ENCODE measurements at regions not wholly inside any gene's neighbourhood (a gene's known extent, or its start where the extent isn't known, plus 50 kb on each side); places are given as distances from the start of the nearest gene placed in this dataset.
"Not testable (repeated sequence)": the region's sequence is repeated elsewhere in the genome, so short reads cannot be mapped to it uniquely, and the experiment has no call there.

- Histone ChIP-seq H3K36me3 (replicated peaks in 1 of 2; ENCODE audit: control insufficient read depth in 1 of 2, insufficient read depth in 2 of 2, low read length in 1 of 2) (no peaks in the 10 kb centered on the region), H3K4me2 (no peak overlapping the region), H2AFZ (ENCODE audit: low read depth) (no peak overlapping the region), H3K9me3 (no peaks in the 10 kb centered on the region), H3K27me3 (ENCODE audit: insufficient read depth) (no peaks in the 10 kb centered on the region), H3K9ac (no peak overlapping the region), H3K4me1 (ENCODE audit: control insufficient read depth in 1 of 2, insufficient read depth in 2 of 2, low read depth in 1 of 2, low read length in 1 of 2) (no peaks in the 10 kb centered on the region; a peak in 1 of 4 replicates), H3K9me2 (no peaks in the 10 kb centered on the region), H3F3A (replicated peaks; ENCODE audit: insufficient read depth) (no peaks in the 10 kb centered on the region), H3K4me3 (ENCODE audit: low read depth in 2 of 2, low read length in 1 of 2) (no peak overlapping the region), H3K79me2 (ENCODE audit: insufficient read depth) (no peaks in the 10 kb centered on the region), H3K27ac (ENCODE audit: low read depth in 2 of 2, low read length in 1 of 2) (no peak overlapping the region), H4K20me1 (ENCODE audit: insufficient read depth) (no peaks in the 10 kb centered on the region)
- ChIA-PET POLR2A (no interaction called here), CTCF (interaction anchor here (0.6 kb wide), 1 partner anchor 15 kb away, joined by 3 read pairs; no protein-coding TSS in a partner anchor)
- DNase-seq: no peak
- 0% methylated on average over 2 of the region's 2 CpGs for WGBS (ENCODE audit: low lambda C conversion rate)
- no peak for TF ChIP-seq JUND (IDR thresholded peaks at IDR 0.05)
- no peak for TF ChIP-seq MEF2A (IDR thresholded peaks at IDR 0.05; ENCODE audit: borderline replicate concordance, low read depth)
These were observed 188.8 kb upstream of the SMIM30 start for GRCh38 chr7:113307147-113307546.

GRCh38 chr7:113306302-113306701 is 187.9 kb upstream of the SMIM30 start:
- no peaks in the 10 kb centered on the region for H3K79me2 ChIP-seq (ENCODE audit: insufficient read depth)
- no peaks in the 10 kb centered on the region for H3K36me3 ChIP-seq (replicated peaks in 1 of 2; ENCODE audit: control insufficient read depth in 1 of 2, insufficient read depth in 2 of 2, low read length in 1 of 2)
- H3K9me2 ChIP-seq: no peaks in the 10 kb centered on the region
- WGBS (ENCODE audit: low lambda C conversion rate): 60% methylated on average over 2 of the region's 2 CpGs
- no peaks in the 10 kb centered on the region for H4K20me1 ChIP-seq (ENCODE audit: insufficient read depth)
- no peak overlapping the region for H3K9ac ChIP-seq
- no peak for DNase-seq
- no peak for TF ChIP-seq MXI1 (IDR thresholded peaks at IDR 0.05; ENCODE audit: low read depth, low read length)
- TF ChIP-seq, protein P1, sequence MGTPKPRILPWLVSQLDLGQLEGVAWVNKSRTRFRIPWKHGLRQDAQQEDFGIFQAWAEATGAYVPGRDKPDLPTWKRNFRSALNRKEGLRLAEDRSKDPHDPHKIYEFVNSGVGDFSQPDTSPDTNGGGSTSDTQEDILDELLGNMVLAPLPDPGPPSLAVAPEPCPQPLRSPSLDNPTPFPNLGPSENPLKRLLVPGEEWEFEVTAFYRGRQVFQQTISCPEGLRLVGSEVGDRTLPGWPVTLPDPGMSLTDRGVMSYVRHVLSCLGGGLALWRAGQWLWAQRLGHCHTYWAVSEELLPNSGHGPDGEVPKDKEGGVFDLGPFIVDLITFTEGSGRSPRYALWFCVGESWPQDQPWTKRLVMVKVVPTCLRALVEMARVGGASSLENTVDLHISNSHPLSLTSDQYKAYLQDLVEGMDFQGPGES (IDR thresholded peaks at IDR 0.05; ENCODE audit: low read depth, low read length): no peak
- no peak for TF ChIP-seq FOXJ3 (CRISPR knock-in tag; IDR thresholded peaks at IDR 0.05)
- TF ChIP-seq RFX5 (IDR thresholded peaks at IDR 0.05; ENCODE audit: low read length): no peak
- TF ChIP-seq CHD2 (IDR thresholded peaks at IDR 0.05; ENCODE audit: low read length, partially characterized antibody): no peak
- no peak for TF ChIP-seq TAF1 (IDR thresholded peaks at IDR 0.05; ENCODE audit: borderline replicate concordance, low read depth, low read length)
- TF ChIP-seq RAD21 (IDR thresholded peaks at IDR 0.05; ENCODE audit: low read length): no peak
- no peak overlapping the region for H2AFZ ChIP-seq (ENCODE audit: low read depth)
- CTCF ChIA-PET: interaction anchor here (0.8 kb wide), 1 partner anchor 116 kb away, joined by 3 read pairs; no protein-coding TSS in a partner anchor
- POLR2A ChIA-PET: no interaction called here
- H3K27ac ChIP-seq (ENCODE audit: low read depth in 2 of 2, low read length in 1 of 2): no peak overlapping the region
- H3K4me1 ChIP-seq (ENCODE audit: control insufficient read depth in 1 of 2, insufficient read depth in 2 of 2, low read depth in 1 of 2, low read length in 1 of 2): no peaks in the 10 kb centered on the region; a peak in 1 of 4 replicates
- no peaks in the 10 kb centered on the region for H3K27me3 ChIP-seq (ENCODE audit: insufficient read depth)
- no peak overlapping the region for H3K4me2 ChIP-seq
- H3F3A ChIP-seq (replicated peaks; ENCODE audit: insufficient read depth): no peaks in the 10 kb centered on the region
- no peak overlapping the region for H3K4me3 ChIP-seq (ENCODE audit: low read depth in 2 of 2, low read length in 1 of 2)
- H3K9me3 ChIP-seq: no peaks in the 10 kb centered on the region

- Histone ChIP-seq H3K79me2 (ENCODE audit: insufficient read depth) (no peaks in the 10 kb centered on the region), H3K9me3 (no peaks in the 10 kb centered on the region), H3K9me2 (no peaks in the 10 kb centered on the region), H4K20me1 (ENCODE audit: insufficient read depth) (no peaks in the 10 kb centered on the region), H3K27ac (ENCODE audit: low read depth in 2 of 2, low read length in 1 of 2) (no peak overlapping the region), H3K9ac (no peak overlapping the region), H3K27me3 (ENCODE audit: insufficient read depth) (no peaks in the 10 kb centered on the region), H2AFZ (ENCODE audit: low read depth) (no peak overlapping the region), H3K36me3 (replicated peaks in 1 of 2; ENCODE audit: control insufficient read depth in 1 of 2, insufficient read depth in 2 of 2, low read length in 1 of 2) (no peaks in the 10 kb centered on the region), H3K4me1 (ENCODE audit: control insufficient read depth in 1 of 2, insufficient read depth in 2 of 2, low read depth in 1 of 2, low read length in 1 of 2) (no peaks in the 10 kb centered on the region), H3F3A (replicated peaks; ENCODE audit: insufficient read depth) (no peaks in the 10 kb centered on the region), H3K4me3 (ENCODE audit: low read depth in 2 of 2, low read length in 1 of 2) (no peak overlapping the region), H3K4me2 (no peak overlapping the region)
- CTCF ChIA-PET: interaction anchor here (1.2 kb wide), 1 partner anchor 15 kb away, joined by 4 read pairs; no protein-coding TSS in a partner anchor
- DNase-seq: no peak
- TF ChIP-seq RXRA (IDR thresholded peaks at IDR 0.05; ENCODE audit: borderline replicate concordance, low read depth) (no peak), JUND (IDR thresholded peaks at IDR 0.05) (no peak), SIN3A (IDR thresholded peaks at IDR 0.05; ENCODE audit: borderline replicate concordance, low read depth, low read length) (no peak), CHD2 (IDR thresholded peaks at IDR 0.05; ENCODE audit: low read length, partially characterized antibody) (no peak), GATA2 (CRISPR knock-in tag; IDR thresholded peaks at IDR 0.05) (no peak), CTCF (IDR thresholded peaks at IDR 0.05) (no peak)
- TF ChIP-seq, protein P2, sequence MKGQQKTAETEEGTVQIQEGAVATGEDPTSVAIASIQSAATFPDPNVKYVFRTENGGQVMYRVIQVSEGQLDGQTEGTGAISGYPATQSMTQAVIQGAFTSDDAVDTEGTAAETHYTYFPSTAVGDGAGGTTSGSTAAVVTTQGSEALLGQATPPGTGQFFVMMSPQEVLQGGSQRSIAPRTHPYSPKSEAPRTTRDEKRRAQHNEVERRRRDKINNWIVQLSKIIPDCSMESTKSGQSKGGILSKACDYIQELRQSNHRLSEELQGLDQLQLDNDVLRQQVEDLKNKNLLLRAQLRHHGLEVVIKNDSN (IDR thresholded peaks at IDR 0.05; ENCODE audit: borderline replicate concordance, low read depth): no peak
- POLR2A ChIA-PET: no interaction called here
These were observed 185.8 kb upstream of the SMIM30 start for GRCh38 chr7:113304104-113304503.

DNA sequence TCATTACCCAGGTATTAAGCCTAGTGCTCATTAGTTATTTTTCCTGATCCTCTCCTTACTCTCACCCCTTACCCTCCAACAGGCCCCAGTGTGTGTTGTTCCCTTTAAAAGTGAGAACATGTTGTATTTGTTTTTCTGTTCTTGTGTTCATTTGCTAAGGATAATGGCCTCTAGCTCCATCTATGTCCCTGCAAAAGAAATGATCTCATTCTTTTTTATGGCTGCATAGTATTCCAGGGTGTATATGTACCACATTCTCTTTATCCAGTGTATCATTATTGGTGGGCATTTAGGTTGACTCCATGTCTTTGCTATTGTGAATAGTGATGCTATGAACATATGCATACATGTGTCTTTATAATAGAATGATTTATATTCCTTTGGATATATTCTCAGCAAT is 185.0 kb upstream of the SMIM30 start:
- H3K4me1 ChIP-seq (ENCODE audit: control insufficient read depth in 1 of 2, insufficient read depth in 2 of 2, low read depth in 1 of 2, low read length in 1 of 2); H3K27ac ChIP-seq (ENCODE audit: low read depth in 2 of 2, low read length in 1 of 2); H3K79me2 ChIP-seq (ENCODE audit: insufficient read depth); H3K9me3 ChIP-seq; H3K9me2 ChIP-seq; H3K27me3 ChIP-seq (ENCODE audit: insufficient read depth); H4K20me1 ChIP-seq (ENCODE audit: insufficient read depth); H3K4me2 ChIP-seq; H3K36me3 ChIP-seq (replicated peaks in 1 of 2; ENCODE audit: control insufficient read depth in 1 of 2, insufficient read depth in 2 of 2, low read length in 1 of 2); H3K4me3 ChIP-seq (ENCODE audit: low read depth in 2 of 2, low read length in 1 of 2); POLR2A ChIA-PET; DNase-seq; H3F3A ChIP-seq (replicated peaks; ENCODE audit: insufficient read depth); H3K9ac ChIP-seq; H2AFZ ChIP-seq (ENCODE audit: low read depth): not testable (repeated sequence)
- CTCF ChIA-PET: interaction anchor here (1.2 kb wide), 1 partner anchor 14 kb away, joined by 4 read pairs; no protein-coding TSS in a partner anchor
